AG04450 (cell line): ENCODE measurements at regions not wholly inside any gene's neighbourhood (a gene's known extent, or its start where the extent isn't known, plus 50 kb on each side); places are given as distances from the start of the nearest gene placed in this dataset.

Experiments used
- CTCF ChIA-PET: fragments of 300-600, 350-600 bp; formaldehyde crosslinking; extraction: SDS; loops from one replicate; lab custom pipeline; 2022; ENCODE audit warnings: antibody characterized with exemption, inconsistent platforms; lab: Charles Lee
- POLR2A ChIA-PET: fragments of 350-600 bp; formaldehyde crosslinking; extraction: SDS; loops from one replicate; lab custom pipeline; 2021; ENCODE audit warnings: antibody characterized with exemption, inconsistent platforms; lab: Yijun Ruan, JAX
- DNase-seq: peaks from one replicate; pipeline ENCODE4 v3.0.0-alpha.2; 2011; ENCODE audit warnings: low read depth, low spot score
- H3K27ac ChIP-seq: one replicate; pipeline ENCODE4 v1.5.1; 2012; ENCODE audit warnings: low read depth, low read length, control low read depth
- H3K27me3 ChIP-seq: one replicate; pipeline ENCODE4 v1.6.0; 2012; ENCODE audit warnings: low read length; ENCODE audit not compliant: control insufficient read depth, insufficient read depth
- H3K4me3 ChIP-seq: 2 replicates; pipeline ENCODE4 v1.5.1; 2011; ENCODE audit warnings: mild to moderate bottlenecking, low read depth, low read length, control low read depth
- H3K9me3 ChIP-seq: 2 replicates; pipeline ENCODE4 v1.5.1; 2012; ENCODE audit warnings: low read length; ENCODE audit not compliant: control insufficient read depth, insufficient read depth
- CTCF ChIP-seq: IDR thresholded peaks from 2 replicates; pipeline ENCODE4 v1.5.1; 2011; ENCODE audit warnings: low read depth, low read length, control low read depth, inconsistent platforms

GRCh38 chr6:156502969-156503504, 274.1 kb upstream of the ARID1B start:
- H3K9me3 ChIP-seq: no peaks in the 10 kb centered on the region
- no peak overlapping the region for H3K4me3 ChIP-seq
- no peak overlapping the region for H3K27ac ChIP-seq
- no peak for DNase-seq
- ChIA-PET POLR2A (no interaction called here), CTCF (no interaction called here)
- TF ChIP-seq CTCF: no peak
- no peaks in the 10 kb centered on the region for H3K27me3 ChIP-seq

GRCh38 chr6:156497618-156498017, 279.6 kb upstream of the ARID1B start:
- no peaks in the 10 kb centered on the region for H3K9me3 ChIP-seq
- POLR2A ChIA-PET: no interaction called here
- CTCF ChIA-PET: no interaction called here
- no peak overlapping the region for H3K4me3 ChIP-seq
- H3K27me3 ChIP-seq: no peaks in the 10 kb centered on the region
- DNase-seq: no peak
- no peak overlapping the region for H3K27ac ChIP-seq
- no peak for TF ChIP-seq CTCF

GRCh38 chr6:156487877-156488276, 289.3 kb upstream of the ARID1B start:
- Histone ChIP-seq H3K27ac (no peak overlapping the region), H3K4me3 (no peak overlapping the region), H3K27me3 (no peaks in the 10 kb centered on the region), H3K9me3 (peaks cover 2% of the 10 kb centered on the region; the same call in 1 of the 2 replicates)
- ChIA-PET POLR2A (no interaction called here), CTCF (no interaction called here)
- no peak for DNase-seq
- TF ChIP-seq CTCF: no peak

- CTCF ChIA-PET: interaction anchor here (0.7 kb wide), 1 partner anchor 773 kb away, joined by 3 read pairs; no protein-coding TSS in a partner anchor
- H3K27me3 ChIP-seq: no peaks in the 10 kb centered on the region
Observed at GRCh38 chr6:156485150-156485549, 292.0 kb upstream of the ARID1B start.

More at GRCh38 chr6:156485150-156485549, 292.0 kb upstream of the ARID1B start:
- TF ChIP-seq CTCF: no peak
- POLR2A ChIA-PET: no interaction called here
- H3K9me3 ChIP-seq: peaks cover 2% of the 10 kb centered on the region; the same call in 1 of the 2 replicates
- no peak for DNase-seq
- H3K27ac ChIP-seq: no peak overlapping the region
- H3K4me3 ChIP-seq: no peak overlapping the region
